Right lobe of liver (tissue), 6 donors: ENCODE measurements at regions not wholly inside any gene's neighbourhood (a gene's known extent, or its start where the extent isn't known, plus 50 kb on each side); places are given as distances from the start of the nearest gene placed in this dataset.
"Not testable (repeated sequence)": the region's sequence is repeated elsewhere in the genome, so short reads cannot be mapped to it uniquely, and the experiment has no call there.

Source experiments
- ATAC-seq, 4 donors: fragments of 200-7000 bp; cut with Tn5 transposase; one replicate each; pipeline ENCODE4 v1.9.1; 2020; ENCODE audit warnings: mild to moderate bottlenecking in 4 of 4, moderate library complexity in 4 of 4
- DNase-seq, 3 donors: peaks; one replicate each; pipeline ENCODE4 v3.0.0-alpha.2; 2020
- H3K27ac ChIP-seq, 3 donors: fragments of 200-600 bp; one replicate each; pipeline ENCODE4 v1.8.0; 2022
- H3K27me3 ChIP-seq, 2 donors: fragments of 200-600 bp; one replicate each; pipeline ENCODE4 v1.8.0; 2022
- H3K36me3 ChIP-seq, 4 donors: fragments of 200-600 bp; sonication (generic) in 1 of 4; one replicate each; pipeline versions ENCODE4 v1.5.1 to v1.8.0; 2017 to 2022; ENCODE audit warnings: control low read depth in 1 of 4
- H3K4me1 ChIP-seq, 4 donors: fragments of 200-600 bp; sonication (generic) in 1 of 4; one replicate each; pipeline versions ENCODE4 v1.5.1 to v1.8.0; 2017 to 2022; ENCODE audit warnings: control low read depth in 1 of 4
- H3K4me3 ChIP-seq, 3 donors: fragments of 200-600 bp; one replicate each; pipeline ENCODE4 v1.8.0; 2022
- H3K9me3 ChIP-seq, 4 donors: fragments of 200-600 bp; sonication (generic) in 1 of 4; one replicate each; pipeline versions ENCODE4 v1.5.1 to v1.8.0; 2017 to 2022; ENCODE audit warnings: control low read depth in 1 of 4
- POLR2A ChIP-seq: fragments of 450-650 bp; IDR thresholded peaks from one replicate; pipeline ENCODE4 v1.6.1; 2017; ENCODE audit warnings: antibody characterized with exemption, mild to moderate bottlenecking
- WGBS: methylation state at CpG from one replicate; pipeline ENCODE4 v1.1.6; 2018; ENCODE audit warnings: low coverage, low lambda C conversion rate; ENCODE audit not compliant: insufficient coverage; ENCODE audit errors: missing lambda C conversion rate; 5-methylcytosine and 5-hydroxymethylcytosine counted together
- intact Hi-C, 2 donors: fragments of 100-400 bp; cut with DNase I; formaldehyde crosslinking; loops; one replicate each; pipeline versions ENCODE4 v1.11.2 to v1.14.1; 2022
- TF ChIP-seq, protein P1 (sequence below), 4 donors: fragments of 200-600 bp in 3 of 4; fragments of 450-650 bp in 1 of 4; IDR thresholded peaks; one replicate each; pipeline versions ENCODE4 v1.5.1 to v1.8.0; 2016 to 2022; ENCODE audit warnings: antibody characterized with exemption in 4 of 4, mild to moderate bottlenecking in 2 of 4
- donor health status: DM: no; HTN: yes; CAD: no.
- donor health status: DM: no; HTN: no; CAD: no.
- donor health status: DM: no; HTN: no; CAD: no.
- donor health status: DM: no; HTN: yes; CAD: no.
- donor health status: DM: no; HTN: yes; CAD: no.

GRCh38 chr2:167637741-167638140 lies 609.7 kb downstream of the STK39 start:
- H3K4me3 ChIP-seq: no peak overlapping the region
- intact Hi-C loops: no loop called here
- H3K27me3 ChIP-seq: no peaks in the 10 kb centered on the region
- H3K36me3 ChIP-seq: no peaks in the 10 kb centered on the region
- no peaks in the 10 kb centered on the region for H3K4me1 ChIP-seq
- DNase-seq: no peak
- no peak for ATAC-seq
- TF ChIP-seq POLR2A: no peak
- TF ChIP-seq, protein P1, sequence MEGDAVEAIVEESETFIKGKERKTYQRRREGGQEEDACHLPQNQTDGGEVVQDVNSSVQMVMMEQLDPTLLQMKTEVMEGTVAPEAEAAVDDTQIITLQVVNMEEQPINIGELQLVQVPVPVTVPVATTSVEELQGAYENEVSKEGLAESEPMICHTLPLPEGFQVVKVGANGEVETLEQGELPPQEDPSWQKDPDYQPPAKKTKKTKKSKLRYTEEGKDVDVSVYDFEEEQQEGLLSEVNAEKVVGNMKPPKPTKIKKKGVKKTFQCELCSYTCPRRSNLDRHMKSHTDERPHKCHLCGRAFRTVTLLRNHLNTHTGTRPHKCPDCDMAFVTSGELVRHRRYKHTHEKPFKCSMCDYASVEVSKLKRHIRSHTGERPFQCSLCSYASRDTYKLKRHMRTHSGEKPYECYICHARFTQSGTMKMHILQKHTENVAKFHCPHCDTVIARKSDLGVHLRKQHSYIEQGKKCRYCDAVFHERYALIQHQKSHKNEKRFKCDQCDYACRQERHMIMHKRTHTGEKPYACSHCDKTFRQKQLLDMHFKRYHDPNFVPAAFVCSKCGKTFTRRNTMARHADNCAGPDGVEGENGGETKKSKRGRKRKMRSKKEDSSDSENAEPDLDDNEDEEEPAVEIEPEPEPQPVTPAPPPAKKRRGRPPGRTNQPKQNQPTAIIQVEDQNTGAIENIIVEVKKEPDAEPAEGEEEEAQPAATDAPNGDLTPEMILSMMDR (IDR thresholded peaks at IDR 0.05): no peak
- no peak overlapping the region for H3K27ac ChIP-seq
- H3K9me3 ChIP-seq: no peaks in the 10 kb centered on the region

DNA sequence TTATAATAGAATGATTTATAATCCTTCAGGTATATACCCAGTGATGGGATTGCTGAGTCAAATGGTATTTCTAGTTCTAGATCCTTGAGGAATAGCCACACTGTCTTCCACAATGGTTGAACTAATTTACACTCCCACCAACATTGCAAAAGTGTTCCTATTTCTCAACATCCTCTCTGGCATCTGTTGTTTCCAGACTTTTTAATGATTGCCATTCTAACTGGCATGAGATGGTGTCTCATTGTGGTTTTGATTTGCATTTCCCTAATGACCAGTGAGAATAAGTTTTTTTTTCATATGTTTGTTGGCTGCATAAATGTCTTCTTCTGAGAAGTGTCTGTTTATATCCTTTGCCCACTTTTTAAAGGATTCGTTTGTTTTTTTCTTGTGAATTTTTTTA lies 615.1 kb downstream of the STK39 start:
- DNase-seq, H3K4me1 ChIP-seq, ATAC-seq, H3K4me3 ChIP-seq, intact Hi-C loops, H3K27me3 ChIP-seq, H3K27ac ChIP-seq, H3K36me3 ChIP-seq, H3K9me3 ChIP-seq: not testable (repeated sequence)
- 58% methylated on average over 1 of the region's 1 CpG for WGBS

- H3K27ac ChIP-seq: no peak overlapping the region
- no peaks in the 10 kb centered on the region for H3K4me1 ChIP-seq
- no peaks in the 10 kb centered on the region for H3K36me3 ChIP-seq
- ATAC-seq (no peak), DNase-seq (no peak)
- TF ChIP-seq, protein P1 (IDR thresholded peaks at IDR 0.05): no peak
- TF ChIP-seq POLR2A: no peak
- intact Hi-C loops: no loop called here
- H3K4me3 ChIP-seq: no peak overlapping the region
- no peaks in the 10 kb centered on the region for H3K9me3 ChIP-seq
- H3K27me3 ChIP-seq: no peaks in the 10 kb centered on the region
These were observed 620.4 kb downstream of the STK39 start for GRCh38 chr2:167626961-167627360.

- intact Hi-C loops: no loop called here
- Histone ChIP-seq H3K27me3 (no peaks in the 10 kb centered on the region), H3K36me3 (no peaks in the 10 kb centered on the region), H3K9me3 (no peaks in the 10 kb centered on the region), H3K4me1 (no peaks in the 10 kb centered on the region), H3K27ac (no peak overlapping the region), H3K4me3 (no peak overlapping the region)
- ATAC-seq: no peak
- no peak for DNase-seq
- 10% methylated on average over 1 of the region's 1 CpG for WGBS
- TF ChIP-seq, protein P1 (IDR thresholded peaks at IDR 0.05): no peak
These were observed 621.1 kb downstream of the STK39 start for GRCh38 chr2:167626301-167626700.

DNA sequence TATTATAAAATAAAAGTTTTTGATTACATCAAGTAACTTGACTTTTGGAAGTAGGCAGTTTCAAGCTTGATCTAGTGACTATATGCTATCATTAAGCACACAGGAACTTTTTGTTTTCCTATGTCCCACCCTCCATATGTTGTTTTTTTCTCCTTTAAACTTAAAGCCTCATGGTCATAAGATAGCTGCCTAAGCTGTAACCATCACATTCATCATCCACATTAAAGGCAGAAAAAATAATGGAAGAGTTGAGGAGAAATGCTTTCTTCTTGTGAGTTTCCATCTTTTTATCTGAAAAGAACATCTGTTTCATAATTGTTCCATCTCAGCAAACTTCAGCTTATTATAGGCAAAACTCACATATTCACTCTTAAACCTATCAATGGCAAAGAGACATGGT lies 630.4 kb downstream of the STK39 start:
- H3K9me3 ChIP-seq: no peaks in the 10 kb centered on the region
- no peaks in the 10 kb centered on the region for H3K4me1 ChIP-seq
- no peaks in the 10 kb centered on the region for H3K36me3 ChIP-seq
- ATAC-seq (no peak), DNase-seq (no peak)
- no peak overlapping the region for H3K4me3 ChIP-seq
- no peak for TF ChIP-seq POLR2A
- TF ChIP-seq, protein P1 (IDR thresholded peaks at IDR 0.05): no peak
- H3K27ac ChIP-seq: no peak overlapping the region
- H3K27me3 ChIP-seq: no peaks in the 10 kb centered on the region
- intact Hi-C loops: no loop called here
